ENCODE measurements at regions not wholly inside any gene's neighbourhood (a gene's known extent, or its start where the extent isn't known, plus 50 kb on each side); places are given as distances from the start of the nearest gene placed in this dataset.

GRCh38 chr17:34125921-34126320 lies 129.2 kb upstream of the CCL2 start:
- H3K4me3 Mint-ChIP-seq, result no peak overlapping the region
- H3K27ac Mint-ChIP-seq, result no peak overlapping the region
- H3K4me1 Mint-ChIP-seq (ENCODE audit: low read depth in 2 of 2), result no peaks in the 10 kb centered on the region
- H3K9me3 Mint-ChIP-seq, result no peaks in the 10 kb centered on the region
- DNase-seq (ENCODE audit: low spot score) (no peak), ATAC-seq (no peak)
- H3K36me3 Mint-ChIP-seq, result no peaks in the 10 kb centered on the region
- H3K27me3 Mint-ChIP-seq, result peaks cover 20 to 48% of the 10 kb centered on the region in 2 donors

- H3K36me3 Mint-ChIP-seq, result no peaks in the 10 kb centered on the region
- H3K4me3 Mint-ChIP-seq, result no peak overlapping the region
- H3K4me1 Mint-ChIP-seq (ENCODE audit: low read depth in 2 of 2), result no peaks in the 10 kb centered on the region
- no peaks in the 10 kb centered on the region for H3K9me3 Mint-ChIP-seq
- H3K27me3 Mint-ChIP-seq, result peaks cover 16 to 45% of the 10 kb centered on the region in 2 donors
- DNase-seq (ENCODE audit: low spot score) (no peak), ATAC-seq (no peak)
- no peak overlapping the region for H3K27ac Mint-ChIP-seq
These were observed 128.6 kb upstream of the CCL2 start for GRCh38 chr17:34126496-34126895.

- H3K4me3 Mint-ChIP-seq, result no peak overlapping the region
- peaks cover 12 to 40% of the 10 kb centered on the region in 2 donors for H3K27me3 Mint-ChIP-seq
- ATAC-seq, result no peak
- H3K4me1 Mint-ChIP-seq (ENCODE audit: low read depth in 2 of 2), result no peaks in the 10 kb centered on the region
- H3K36me3 Mint-ChIP-seq, result no peaks in the 10 kb centered on the region
- no peaks in the 10 kb centered on the region for H3K9me3 Mint-ChIP-seq
- no peak for DNase-seq (ENCODE audit: low spot score)
- no peak overlapping the region for H3K27ac Mint-ChIP-seq
These were observed 128.1 kb upstream of the CCL2 start for GRCh38 chr17:34126965-34127364.

GRCh38 chr17:34130544-34130943 lies 124.5 kb upstream of the CCL2 start:
- Mint-ChIP-seq H3K36me3 (no peaks in the 10 kb centered on the region), H3K27ac (no peak overlapping the region), H3K4me1 (ENCODE audit: low read depth in 2 of 2) (no peaks in the 10 kb centered on the region), H3K27me3 (peaks cover 8 to 25% of the 10 kb centered on the region in 2 donors), H3K9me3 (no peaks in the 10 kb centered on the region), H3K4me3 (no peak overlapping the region)
- DNase-seq (ENCODE audit: low spot score), result no peak
- ATAC-seq, result no peak

- Mint-ChIP-seq H3K36me3 (no peaks in the 10 kb centered on the region), H3K4me1 (ENCODE audit: low read depth in 2 of 2) (no peaks in the 10 kb centered on the region), H3K4me3 (no peak overlapping the region), H3K9me3 (no peaks in the 10 kb centered on the region), H3K27ac (no peak overlapping the region), H3K27me3 (peaks cover 8 to 29% of the 10 kb centered on the region in 2 donors)
- no peak for ATAC-seq
- DNase-seq (ENCODE audit: low spot score), result no peak
These were observed 123.7 kb upstream of the CCL2 start for GRCh38 chr17:34131386-34131785.

- Mint-ChIP-seq H3K27me3 (peaks cover 13 to 29% of the 10 kb centered on the region in 2 donors), H3K4me1 (ENCODE audit: low read depth in 2 of 2) (no peaks in the 10 kb centered on the region), H3K27ac (no peak overlapping the region), H3K4me3 (no peak overlapping the region), H3K36me3 (no peaks in the 10 kb centered on the region), H3K9me3 (no peaks in the 10 kb centered on the region)
- no peak for ATAC-seq
- no peak for DNase-seq (ENCODE audit: low spot score)
These were observed 121.7 kb upstream of the CCL2 start for GRCh38 chr17:34133350-34133749.

GRCh38 chr17:34135841-34136240 lies 119.2 kb upstream of the CCL2 start:
- Mint-ChIP-seq H3K36me3 (no peaks in the 10 kb centered on the region), H3K9me3 (no peaks in the 10 kb centered on the region), H3K4me1 (ENCODE audit: low read depth in 2 of 2) (no peaks in the 10 kb centered on the region), H3K27me3 (peaks cover 26 to 39% of the 10 kb centered on the region in 2 donors), H3K4me3 (no peak overlapping the region), H3K27ac (no peak overlapping the region)
- no peak for ATAC-seq
- no peak for DNase-seq (ENCODE audit: low spot score)

GRCh38 chr17:34140006-34140405 lies 115.1 kb upstream of the CCL2 start:
- Mint-ChIP-seq H3K27ac (no peak overlapping the region), H3K4me3 (no peak overlapping the region), H3K4me1 (ENCODE audit: low read depth in 2 of 2) (no peaks in the 10 kb centered on the region), H3K36me3 (no peaks in the 10 kb centered on the region), H3K9me3 (no peaks in the 10 kb centered on the region), H3K27me3 (peaks cover 26 to 38% of the 10 kb centered on the region in 2 donors)
- no peak for ATAC-seq
- no peak for DNase-seq (ENCODE audit: low spot score)

GRCh38 chr17:34141590-34141989 lies 113.5 kb upstream of the CCL2 start:
- H3K27me3 Mint-ChIP-seq, result peaks cover 31 to 41% of the 10 kb centered on the region in 2 donors
- H3K27ac Mint-ChIP-seq, result no peak overlapping the region
- no peaks in the 10 kb centered on the region for H3K9me3 Mint-ChIP-seq
- no peaks in the 10 kb centered on the region for H3K36me3 Mint-ChIP-seq
- DNase-seq (ENCODE audit: low spot score) (no peak), ATAC-seq (no peak)
- H3K4me3 Mint-ChIP-seq, result no peak overlapping the region
- H3K4me1 Mint-ChIP-seq (ENCODE audit: low read depth in 2 of 2), result no peaks in the 10 kb centered on the region

GRCh38 chr17:34143430-34143829 lies 111.7 kb upstream of the CCL2 start:
- ATAC-seq (no peak), DNase-seq (ENCODE audit: low spot score) (no peak)
- Mint-ChIP-seq H3K27me3 (peaks cover 35 to 48% of the 10 kb centered on the region in 2 donors), H3K4me3 (no peak overlapping the region), H3K27ac (no peak overlapping the region), H3K9me3 (no peaks in the 10 kb centered on the region), H3K36me3 (no peaks in the 10 kb centered on the region), H3K4me1 (ENCODE audit: low read depth in 2 of 2) (no peaks in the 10 kb centered on the region)

GRCh38 chr17:34146440-34147043 lies 108.5 kb upstream of the CCL2 start:
- Mint-ChIP-seq H3K9me3 (no peaks in the 10 kb centered on the region), H3K27me3 (peaks cover 27 to 47% of the 10 kb centered on the region in 2 donors), H3K36me3 (no peaks in the 10 kb centered on the region), H3K4me1 (ENCODE audit: low read depth in 2 of 2) (no peaks in the 10 kb centered on the region), H3K4me3 (no peak overlapping the region), H3K27ac (no peak overlapping the region)
- peak in 1 of 2 donors; percentile 50 for ATAC-seq
- DNase-seq (ENCODE audit: low spot score), result no peak

- Mint-ChIP-seq H3K9me3 (no peaks in the 10 kb centered on the region), H3K4me1 (ENCODE audit: low read depth in 2 of 2) (peaks cover 0 to 4% of the 10 kb centered on the region in 2 donors), H3K36me3 (no peaks in the 10 kb centered on the region), H3K27ac (no peak overlapping the region), H3K27me3 (peaks cover 44 to 57% of the 10 kb centered on the region in 2 donors), H3K4me3 (no peak overlapping the region)
- DNase-seq (ENCODE audit: low spot score) (no peak), ATAC-seq (no peak)
These were observed 104.0 kb upstream of the CCL2 start for GRCh38 chr17:34151102-34151501.

GRCh38 chr17:34153991-34154390 lies 101.1 kb upstream of the CCL2 start:
- H3K27me3 Mint-ChIP-seq, result peaks cover 40 to 52% of the 10 kb centered on the region in 2 donors
- no peak overlapping the region for H3K27ac Mint-ChIP-seq
- no peaks in the 10 kb centered on the region for H3K9me3 Mint-ChIP-seq
- DNase-seq (ENCODE audit: low spot score) (no peak), ATAC-seq (no peak)
- H3K4me3 Mint-ChIP-seq, result no peak overlapping the region
- peaks cover 4 to 5% of the 10 kb centered on the region in 2 donors for H3K4me1 Mint-ChIP-seq (ENCODE audit: low read depth in 2 of 2)
- H3K36me3 Mint-ChIP-seq, result no peaks in the 10 kb centered on the region

GRCh38 chr17:34154961-34155730 lies 99.9 kb upstream of the CCL2 start:
- ATAC-seq (peak in 1 of 2 donors; percentile 14), DNase-seq (ENCODE audit: low spot score) (no peak)
- no peaks in the 10 kb centered on the region for H3K9me3 Mint-ChIP-seq
- no peak overlapping the region for H3K27ac Mint-ChIP-seq
- no peaks in the 10 kb centered on the region for H3K36me3 Mint-ChIP-seq
- no peak overlapping the region for H3K4me3 Mint-ChIP-seq
- peaks cover 43 to 48% of the 10 kb centered on the region in 2 donors for H3K27me3 Mint-ChIP-seq
- peaks cover 4 to 5% of the 10 kb centered on the region in 2 donors for H3K4me1 Mint-ChIP-seq (ENCODE audit: low read depth in 2 of 2)
